NCI-H2029 treated with DMSO at 0.1 percent for 48 hours (cell line): ENCODE measurements at regions not wholly inside any gene's neighbourhood (a gene's known extent, or its start where the extent isn't known, plus 50 kb on each side); places are given as distances from the start of the nearest gene placed in this dataset.

Source experiments
- DNase-seq: peaks from one replicate; lab custom pipeline; 2025; lab: John Stamatoyannopoulos, UW

- DNase-seq = no peak
These were observed 735.0 kb downstream of the TMEM182 start for GRCh38 chr2:103496850-103497249.

GRCh38 chr2:103506812-103507211 is 745.0 kb downstream of the TMEM182 start:
- no peak for DNase-seq

GRCh38 chr2:103512442-103512841 is 750.6 kb downstream of the TMEM182 start:
- DNase-seq = no peak

GRCh38 chr2:103520547-103520946 is 758.7 kb downstream of the TMEM182 start:
- DNase-seq = no peak

GRCh38 chr2:103525756-103526155 is 763.9 kb downstream of the TMEM182 start:
- DNase-seq = no peak

- DNase-seq = no peak
These were observed 764.9 kb downstream of the TMEM182 start for GRCh38 chr2:103526757-103527156.

GRCh38 chr2:103527278-103527677 is 765.4 kb downstream of the TMEM182 start:
- DNase-seq = no peak

- no peak for DNase-seq
These were observed 768.1 kb downstream of the TMEM182 start for GRCh38 chr2:103529798-103530502.

GRCh38 chr2:103552775-103553174 is 790.9 kb downstream of the TMEM182 start:
- no peak for DNase-seq

GRCh38 chr2:103594823-103595222 is 833.0 kb downstream of the TMEM182 start:
- no peak for DNase-seq

- no peak for DNase-seq
These were observed 843.4 kb downstream of the TMEM182 start for GRCh38 chr2:103605071-103605780.

- DNase-seq = no peak
These were observed 853.8 kb downstream of the TMEM182 start for GRCh38 chr2:103615611-103616105.

GRCh38 chr2:103616891-103617290 is 855.1 kb downstream of the TMEM182 start:
- no peak for DNase-seq

- no peak for DNase-seq
These were observed 856.3 kb downstream of the TMEM182 start for GRCh38 chr2:103618112-103618511.

GRCh38 chr2:103627301-103627700 is 865.5 kb downstream of the TMEM182 start:
- no peak for DNase-seq

- DNase-seq = no peak
These were observed 877.1 kb downstream of the TMEM182 start for GRCh38 chr2:103638978-103639377.

- DNase-seq = no peak
These were observed 894.7 kb downstream of the TMEM182 start for GRCh38 chr2:103656558-103656957.

GRCh38 chr2:103660519-103660918 is 898.7 kb downstream of the TMEM182 start:
- no peak for DNase-seq

GRCh38 chr2:103660947-103661346 is 899.1 kb downstream of the TMEM182 start:
- no peak for DNase-seq

- no peak for DNase-seq
These were observed 902.9 kb downstream of the TMEM182 start for GRCh38 chr2:103664690-103665089.

- no peak for DNase-seq
These were observed 905.6 kb downstream of the TMEM182 start for GRCh38 chr2:103667335-103667884.

- DNase-seq = no peak
These were observed 907.7 kb downstream of the TMEM182 start for GRCh38 chr2:103669531-103669930.
